GM23338 (cell line): ENCODE measurements at regions not wholly inside any gene's neighbourhood (a gene's known extent, or its start where the extent isn't known, plus 50 kb on each side); places are given as distances from the start of the nearest gene placed in this dataset.

Experiments
- ATAC-seq: fragments of 200-7000 bp; cut with Tn5 transposase; 3 replicates; pipeline ENCODE4 v1.9.1; 2020
- DNase-seq: peaks from one replicate; pipeline ENCODE4 v3.0.0-alpha.2; 2015; ENCODE audit warnings: low spot score
- H2AFZ ChIP-seq: fragments of 200-600 bp; sonication (generic); 2 replicates; pipeline ENCODE4 v1.8.0; 2016; ENCODE audit warnings: antibody characterized with exemption, mild to moderate bottlenecking, moderate library complexity
- H3F3A ChIP-seq: fragments of 200-600 bp; sonication (generic); replicated peaks from 2 replicates; pipeline ENCODE4 v1.8.0; 2017; ENCODE audit warnings: antibody characterized with exemption, mixed run types, low read depth
- H3K27ac ChIP-seq: fragments of 200-600 bp; sonication (generic); 2 replicates; pipeline ENCODE4 v1.6.1; 2016; ENCODE audit warnings: low read depth
- H3K27me3 ChIP-seq: fragments of 200-600 bp; sonication (generic); 2 replicates; pipeline ENCODE4 v1.8.0; 2016; ENCODE audit warnings: mild to moderate bottlenecking, mixed run types, moderate library complexity; ENCODE audit not compliant: insufficient read depth
- H3K36me3 ChIP-seq: fragments of 200-600 bp; sonication (generic); 2 replicates; pipeline ENCODE4 v1.8.0; 2016; ENCODE audit warnings: mild to moderate bottlenecking; ENCODE audit not compliant: insufficient read depth
- H3K4me1 ChIP-seq: fragments of 200-600 bp; sonication (generic); 2 replicates; pipeline ENCODE4 v1.8.0; 2016; ENCODE audit warnings: mild to moderate bottlenecking, moderate library complexity; ENCODE audit not compliant: insufficient read depth
- H3K4me2 ChIP-seq: fragments of 200-600 bp; sonication (generic); 2 replicates; pipeline ENCODE4 v1.7.1; 2017; ENCODE audit warnings: mixed run types
- H3K4me3 ChIP-seq: fragments of 200-600 bp; sonication (generic); 2 replicates; pipeline ENCODE4 v1.6.1; 2016; ENCODE audit warnings: mixed run types
- H3K79me2 ChIP-seq: fragments of 200-600 bp; sonication (generic); replicated peaks from 2 replicates; pipeline ENCODE4 v1.8.0; 2017; ENCODE audit warnings: mild to moderate bottlenecking; ENCODE audit not compliant: insufficient read depth
- H3K9me2 ChIP-seq: fragments of 200-600 bp; sonication (generic); 2 replicates; pipeline ENCODE4 v1.8.0; 2017; ENCODE audit not compliant: insufficient read depth
- H4K20me1 ChIP-seq: fragments of 200-600 bp; sonication (generic); replicated peaks from 2 replicates; pipeline ENCODE4 v1.8.0; 2017; ENCODE audit warnings: mild to moderate bottlenecking; ENCODE audit not compliant: insufficient read depth
- H3K27ac Mint-ChIP-seq: 2 replicates; pipeline ENCODE4 v1.8.0; 2020; ENCODE audit warnings: inconsistent platforms, mild to moderate bottlenecking, moderate library complexity, mixed read lengths
- H3K27me3 Mint-ChIP-seq: 3 replicates; pipeline ENCODE4 v1.8.0; 2022; ENCODE audit warnings: low read depth, mild to moderate bottlenecking, moderate library complexity, mixed read lengths, inconsistent platforms; ENCODE audit not compliant: insufficient read depth, poor library complexity
- H3K36me3 Mint-ChIP-seq: 3 replicates; pipeline ENCODE4 v1.8.0; 2021; ENCODE audit warnings: low read depth, mild to moderate bottlenecking, inconsistent platforms, moderate library complexity, mixed read lengths
- H3K4me1 Mint-ChIP-seq: 3 replicates; pipeline ENCODE4 v1.8.0; 2020; ENCODE audit warnings: mild to moderate bottlenecking, inconsistent platforms, mixed read lengths
- H3K4me3 Mint-ChIP-seq: 3 replicates; pipeline ENCODE4 v1.8.0; 2021; ENCODE audit warnings: moderate library complexity, mild to moderate bottlenecking, inconsistent platforms, mixed read lengths
- H3K9me3 Mint-ChIP-seq: 3 replicates; pipeline ENCODE4 v1.8.0; 2020; ENCODE audit warnings: moderate library complexity, mild to moderate bottlenecking, inconsistent platforms, mixed read lengths
- CREB1 ChIP-seq: fragments of 250-450 bp; sonication (Bioruptor Pico); IDR thresholded peaks from 2 replicates; pipeline ENCODE4 v1.5.0; 2020; ENCODE audit warnings: low read depth, mild to moderate bottlenecking, moderate library complexity
- CTCF ChIP-seq, 2 experiments: fragments of 200-600 bp in 1 of 2; sonication (generic) in 1 of 2; conservative IDR thresholded peaks; 2 replicates each; pipeline versions ENCODE4 v1.5.1 to v1.6.1; 2016 to 2017; ENCODE audit warnings: antibody characterized with exemption in 2 of 2, low read depth in 2 of 2, mild to moderate bottlenecking in 2 of 2, moderate library complexity in 1 of 2
- ETS1 ChIP-seq: IDR thresholded peaks from 2 replicates; pipeline ENCODE4 v1.6.1; 2016; ENCODE audit warnings: antibody characterized with exemption
- EZH2 ChIP-seq: fragments of 200-600 bp; sonication (generic); IDR thresholded peaks from one replicate; pipeline ENCODE4 v1.8.0; 2017; ENCODE audit warnings: antibody characterized with exemption, mild to moderate bottlenecking, low read depth; ENCODE audit not compliant: unreplicated experiment
- EZH2phosphoT487 ChIP-seq: fragments of 200-600 bp; sonication (generic); IDR thresholded peaks from one replicate; pipeline ENCODE4 v1.8.1; 2018; ENCODE audit warnings: antibody characterized with exemption; ENCODE audit not compliant: unreplicated experiment
- JUNB ChIP-seq: IDR thresholded peaks from one replicate; pipeline ENCODE4 v1.6.1; 2016; ENCODE audit warnings: antibody characterized with exemption; ENCODE audit not compliant: unreplicated experiment
- NANOG ChIP-seq: IDR thresholded peaks from 2 replicates; pipeline ENCODE4 v1.6.1; 2016; ENCODE audit warnings: antibody characterized with exemption, borderline replicate concordance
- POLR2AphosphoS5 ChIP-seq: IDR thresholded peaks from 2 replicates; pipeline ENCODE4 v1.6.1; 2016; ENCODE audit warnings: antibody characterized with exemption, low read depth
- REST ChIP-seq: IDR thresholded peaks from one replicate; pipeline ENCODE4 v1.6.1; 2018; ENCODE audit warnings: antibody characterized with exemption; ENCODE audit not compliant: unreplicated experiment
- STAT1 ChIP-seq: IDR thresholded peaks from one replicate; pipeline ENCODE4 v1.6.1; 2016; ENCODE audit warnings: antibody characterized with exemption; ENCODE audit not compliant: unreplicated experiment
- ZNF114 ChIP-seq: fragments of 250-450 bp; sonication (Bioruptor Pico); IDR thresholded peaks from 2 replicates; pipeline ENCODE4 v1.5.0; 2020; ENCODE audit warnings: mild to moderate bottlenecking, moderate library complexity
- ZNF331 ChIP-seq: fragments of 250-450 bp; sonication (Bioruptor Pico); IDR thresholded peaks from 2 replicates; pipeline ENCODE4 v1.5.0; 2020; ENCODE audit warnings: low read depth, mild to moderate bottlenecking, moderate library complexity
- ZNF462 ChIP-seq: fragments of 250-450 bp; sonication (Bioruptor Pico); IDR thresholded peaks from 2 replicates; pipeline ENCODE4 v1.5.0; 2020; ENCODE audit warnings: mild to moderate bottlenecking, moderate library complexity

GRCh38 chr6:98578016-98578415 lies 256.4 kb upstream of the POU3F2 start:
- ATAC-seq = no peak
- no peak overlapping the region for H3K27ac ChIP-seq

More at GRCh38 chr6:98578016-98578415, 256.4 kb upstream of the POU3F2 start:
- Histone ChIP-seq H3K4me3 (no peak overlapping the region), H3K4me1 (peaks cover 7% of the 10 kb centered on the region), H3K9me2 (no peaks in the 10 kb centered on the region; the same call in 1 of the 2 replicates), H3K36me3 (no peaks in the 10 kb centered on the region), H3K79me2 (no peaks in the 10 kb centered on the region), H3K4me2 (no peak overlapping the region), H2AFZ (no peak overlapping the region), H3K27me3 (no peaks in the 10 kb centered on the region), H3F3A (no peaks in the 10 kb centered on the region), H4K20me1 (no peaks in the 10 kb centered on the region)
- Mint-ChIP-seq H3K27ac (no peak overlapping the region), H3K4me3 (no peak overlapping the region), H3K36me3 (no peaks in the 10 kb centered on the region), H3K4me1 (peaks cover 6% of the 10 kb centered on the region), H3K27me3 (no peaks in the 10 kb centered on the region), H3K9me3 (no peaks in the 10 kb centered on the region)
- no peak for TF ChIP-seq CTCF (conservative IDR thresholded peaks at IDR 0.05; ENCODE audit: low read depth in 2 of 2)
- no peak for TF ChIP-seq STAT1
- no peak for TF ChIP-seq ZNF331 (CRISPR knock-in tag)
- no peak for TF ChIP-seq NANOG
- TF ChIP-seq REST = no peak
- no peak for TF ChIP-seq ZNF462 (CRISPR knock-in tag)
- no peak for TF ChIP-seq ETS1
- TF ChIP-seq CREB1 (CRISPR knock-in tag) = no peak
- TF ChIP-seq JUNB = no peak
- TF ChIP-seq EZH2 = no peak
- no peak for TF ChIP-seq ZNF114 (CRISPR knock-in tag)
- no peak for TF ChIP-seq POLR2AphosphoS5
- no peak for TF ChIP-seq EZH2phosphoT487
- no peak for DNase-seq
